Fibroblast of pulmonary artery (primary cell): ENCODE measurements at regions not wholly inside any gene's neighbourhood (a gene's known extent, or its start where the extent isn't known, plus 50 kb on each side); places are given as distances from the start of the nearest gene placed in this dataset.
"Not testable (repeated sequence)": the region's sequence is repeated elsewhere in the genome, so short reads cannot be mapped to it uniquely, and the experiment has no call there.

Experiments used
- DNase-seq: peaks from one replicate; pipeline ENCODE4 v3.0.0-alpha.2; 2010; ENCODE audit warnings: low read depth
- H3K4me3 ChIP-seq: replicated peaks from 2 replicates; pipeline ENCODE4 v1.5.1; 2011; ENCODE audit warnings: low read depth, mild to moderate bottlenecking, control low read depth, low read length, moderate library complexity
- CTCF ChIP-seq: IDR thresholded peaks from 2 replicates; pipeline ENCODE4 v1.5.1; 2011; ENCODE audit warnings: mild to moderate bottlenecking, control low read depth, low read length, inconsistent platforms; ENCODE audit errors: missing control alignments

GRCh38 chr4:3615386-3616286 lies 83.4 kb upstream of the LRPAP1 start:
- no peak for TF ChIP-seq CTCF
- DNase-seq: no peak
- H3K4me3 ChIP-seq: no peak overlapping the region

- no peak for TF ChIP-seq CTCF
- DNase-seq: no peak
- H3K4me3 ChIP-seq: no peak overlapping the region
Measured at GRCh38 chr4:3614731-3614980, 82.4 kb upstream of the LRPAP1 start.

- H3K4me3 ChIP-seq: no peak overlapping the region
Measured at GRCh38 chr4:3613967-3614730, 81.9 kb upstream of the LRPAP1 start.

GRCh38 chr4:3612934-3613333 lies 80.7 kb upstream of the LRPAP1 start:
- TF ChIP-seq CTCF: no peak
- no peak overlapping the region for H3K4me3 ChIP-seq
- DNase-seq: no peak

More at GRCh38 chr4:3613967-3614730, 81.9 kb upstream of the LRPAP1 start:
- DNase-seq: no peak
- TF ChIP-seq CTCF: no peak

GRCh38 chr4:3612281-3612680 lies 80.1 kb upstream of the LRPAP1 start:
- no peak for TF ChIP-seq CTCF
- no peak for DNase-seq
- H3K4me3 ChIP-seq: no peak overlapping the region

GRCh38 chr4:3611778-3612177 lies 79.6 kb upstream of the LRPAP1 start:
- no peak for DNase-seq
- no peak overlapping the region for H3K4me3 ChIP-seq
- no peak for TF ChIP-seq CTCF

- H3K4me3 ChIP-seq, DNase-seq: not testable (repeated sequence)
Measured at GRCh38 chr4:3610851-3611250, 78.6 kb upstream of the LRPAP1 start.

GRCh38 chr4:3609905-3610304 lies 77.7 kb upstream of the LRPAP1 start:
- H3K4me3 ChIP-seq, DNase-seq: not testable (repeated sequence)
